Stimulated activated CD8-positive, alpha-beta memory T cell treated with anti-CD3 and anti-CD28 coated beads, Interleukin-12 subunit alpha, Interleukin-12 subunit beta, amount 100 ng/mL, for 1 hour (primary cell): ENCODE measurements at regions not wholly inside any gene's neighbourhood (a gene's known extent, or its start where the extent isn't known, plus 50 kb on each side); places are given as distances from the start of the nearest gene placed in this dataset.

Experiments
- DNase-seq: peaks from one replicate; pipeline ENCODE4 v3.0.0-alpha.2; 2020; ENCODE audit warnings: low read depth

GRCh38 chr13:103403814-103404213, 337.6 kb upstream of the SLC10A2 start:
- no peak for DNase-seq

- no peak for DNase-seq
Measured at GRCh38 chr13:103403148-103403740, 337.0 kb upstream of the SLC10A2 start.

GRCh38 chr13:103395139-103395538, 328.9 kb upstream of the SLC10A2 start:
- no peak for DNase-seq

- DNase-seq, result no peak
Measured at GRCh38 chr13:103394618-103395017, 328.4 kb upstream of the SLC10A2 start.

- no peak for DNase-seq
Measured at GRCh38 chr13:103391936-103392335, 325.7 kb upstream of the SLC10A2 start.

GRCh38 chr13:103388839-103389238, 322.6 kb upstream of the SLC10A2 start:
- no peak for DNase-seq

GRCh38 chr13:103386341-103386740, 320.1 kb upstream of the SLC10A2 start:
- DNase-seq, result no peak

- no peak for DNase-seq
Measured at GRCh38 chr13:103373916-103374315, 307.7 kb upstream of the SLC10A2 start.

- DNase-seq, result no peak
Measured at GRCh38 chr13:103371271-103371670, 305.1 kb upstream of the SLC10A2 start.

- no peak for DNase-seq
Measured at GRCh38 chr13:103370790-103371189, 304.6 kb upstream of the SLC10A2 start.

GRCh38 chr13:103358255-103358932, 292.2 kb upstream of the SLC10A2 start:
- DNase-seq, result no peak

GRCh38 chr13:103356226-103356864, 290.1 kb upstream of the SLC10A2 start:
- DNase-seq, result no peak

- no peak for DNase-seq
Measured at GRCh38 chr13:103354171-103354570, 288.0 kb upstream of the SLC10A2 start.

GRCh38 chr13:103351035-103351828, 285.0 kb upstream of the SLC10A2 start:
- no peak for DNase-seq

GRCh38 chr13:103350147-103350546, 283.9 kb upstream of the SLC10A2 start:
- no peak for DNase-seq

- no peak for DNase-seq
Measured at GRCh38 chr13:103349211-103349980, 283.2 kb upstream of the SLC10A2 start.

GRCh38 chr13:103335241-103335640, 269.0 kb upstream of the SLC10A2 start:
- DNase-seq, result no peak

GRCh38 chr13:103331924-103332323, 265.7 kb upstream of the SLC10A2 start:
- DNase-seq, result no peak

GRCh38 chr13:103328899-103329298, 262.7 kb upstream of the SLC10A2 start:
- no peak for DNase-seq

GRCh38 chr13:103326326-103326725, 260.1 kb upstream of the SLC10A2 start:
- DNase-seq, result no peak

- DNase-seq, result no peak
Measured at GRCh38 chr13:103325672-103326071, 259.5 kb upstream of the SLC10A2 start.

GRCh38 chr13:103324641-103325040, 258.4 kb upstream of the SLC10A2 start:
- DNase-seq, result no peak
